ENCODE measurements at regions not wholly inside any gene's neighbourhood (a gene's known extent, or its start where the extent isn't known, plus 50 kb on each side); places are given as distances from the start of the nearest gene placed in this dataset.

DNA sequence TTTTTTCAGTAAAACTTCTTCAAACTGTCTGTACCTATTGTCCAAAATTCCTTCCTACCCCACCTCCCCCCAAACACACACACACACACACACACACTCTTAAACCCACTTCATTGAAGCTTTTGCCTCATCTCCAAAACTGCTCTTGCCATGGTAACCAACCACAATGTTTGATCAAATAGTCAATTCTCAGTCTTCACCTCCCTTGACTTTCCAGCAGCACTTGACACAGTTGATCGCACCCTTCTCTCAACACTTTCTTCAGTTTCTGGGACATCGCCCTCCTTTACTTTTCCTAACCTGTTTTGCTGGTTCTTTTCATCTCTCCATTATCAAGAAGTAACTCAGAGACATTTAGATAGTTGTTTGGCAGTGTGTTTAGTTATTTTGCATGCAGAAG lies 71.5 kb upstream of the COL21A1 start:
- no peak overlapping the region for H3K27ac Mint-ChIP-seq
- H3K36me3 Mint-ChIP-seq, result no peaks in the 10 kb centered on the region
- H3K4me3 Mint-ChIP-seq, result no peak overlapping the region
- H3K9me3 Mint-ChIP-seq, result peaks cover 0 to 2% (median 0%) of the 10 kb centered on the region in 7 donors
- H3K4me1 Mint-ChIP-seq, result no peaks in the 10 kb centered on the region
- DNase-seq, result no peak
- H3K27me3 Mint-ChIP-seq, result peaks cover 0 to 10% (median 8%) of the 10 kb centered on the region in 3 donors
- ATAC-seq (ENCODE audit: low read depth in 2 of 2), result no peak

DNA sequence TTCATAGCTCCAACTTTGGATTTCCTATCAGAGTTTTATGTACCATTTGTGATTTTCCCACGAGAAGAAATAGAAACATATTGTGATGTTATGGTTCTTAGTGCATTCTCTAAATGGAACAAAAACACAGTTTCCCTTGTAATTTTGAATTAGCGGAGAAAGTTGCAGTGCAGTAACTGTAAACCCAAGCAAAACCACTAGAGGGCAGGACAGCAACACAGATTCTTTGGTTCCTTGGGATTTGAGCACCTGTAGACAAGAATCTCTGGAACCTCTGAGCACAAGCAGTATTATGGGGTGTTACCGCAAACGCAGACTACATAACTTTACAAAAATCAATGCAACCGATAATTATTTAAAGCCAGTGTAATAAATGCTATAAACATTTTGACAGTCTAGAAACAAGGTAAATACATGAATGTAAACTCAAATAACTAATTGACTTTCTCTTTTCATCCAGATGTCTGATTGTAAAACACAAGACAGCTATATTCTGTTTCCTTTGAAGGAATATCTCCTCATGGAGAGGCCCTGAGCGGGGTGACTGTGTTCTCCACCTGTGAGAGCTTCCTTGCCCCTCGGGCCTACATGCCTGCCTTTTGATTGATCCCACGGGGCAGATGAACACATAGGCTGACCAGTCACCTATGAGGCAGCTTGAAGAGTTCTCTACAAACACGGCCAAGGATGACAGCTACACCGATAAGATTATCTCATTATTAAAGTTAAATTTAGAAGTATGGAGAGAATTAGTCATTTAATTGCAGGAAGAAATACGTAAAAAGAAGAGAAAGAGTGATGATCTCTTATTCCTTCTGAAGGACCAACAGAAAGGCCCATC lies 67.5 kb upstream of the COL21A1 start:
- H3K4me3 Mint-ChIP-seq, result no peak overlapping the region
- ATAC-seq (ENCODE audit: low read depth in 2 of 2) (no peak), DNase-seq (no peak)
- no peak overlapping the region for H3K27ac Mint-ChIP-seq
- H3K27me3 Mint-ChIP-seq, result peaks cover 0 to under 1% (median 0%) of the 10 kb centered on the region in 3 donors
- no peaks in the 10 kb centered on the region for H3K36me3 Mint-ChIP-seq
- H3K9me3 Mint-ChIP-seq, result peaks cover 0 to 2% (median 0%) of the 10 kb centered on the region in 7 donors
- H3K4me1 Mint-ChIP-seq, result no peaks in the 10 kb centered on the region

DNA sequence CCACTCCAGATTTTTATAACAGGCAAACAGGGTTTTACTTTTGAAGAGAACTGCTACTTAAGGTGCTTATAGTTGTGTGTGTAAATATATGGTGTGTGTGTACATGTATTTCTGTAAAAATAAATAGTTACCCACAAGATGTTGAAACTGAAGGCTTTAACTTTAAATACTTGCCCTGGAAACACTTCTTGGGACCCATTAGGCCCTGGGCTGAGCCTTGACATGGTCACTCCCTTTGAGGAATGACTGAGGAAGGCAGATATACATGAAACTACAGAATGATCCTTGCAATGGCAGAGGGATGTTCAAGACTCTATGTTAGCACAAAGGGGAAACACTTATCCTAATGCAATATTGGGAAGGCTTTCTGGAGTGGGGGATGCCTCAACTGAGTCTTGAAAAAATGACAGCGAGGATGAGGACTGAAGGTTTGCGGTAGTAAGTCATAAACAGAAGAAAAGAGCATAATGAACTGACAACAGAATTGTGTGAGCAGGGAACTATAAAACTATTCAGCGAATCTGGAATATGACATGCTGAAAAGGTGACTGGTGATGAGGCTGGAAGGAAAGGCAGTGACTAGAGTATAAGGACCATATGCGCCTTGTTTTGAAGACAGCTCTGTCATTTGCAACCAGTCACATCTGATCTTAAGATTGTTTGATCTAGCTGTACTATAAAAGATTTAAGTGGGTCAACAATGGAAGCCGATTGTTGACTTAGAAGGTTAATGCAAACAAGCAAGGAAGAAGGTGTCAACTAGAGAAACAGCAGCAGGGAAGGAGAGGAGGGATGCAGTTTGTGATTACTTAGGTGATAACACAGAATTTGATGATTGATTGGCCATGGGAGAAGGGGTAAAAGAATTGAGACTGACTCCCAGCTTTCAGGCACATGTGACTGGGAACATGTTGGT lies 64.4 kb upstream of the COL21A1 start:
- ATAC-seq (ENCODE audit: low read depth in 2 of 2) (no peak), DNase-seq (no peak)
- Mint-ChIP-seq H3K27ac (no peak overlapping the region), H3K27me3 (peaks cover 0 to 6% (median 0%) of the 10 kb centered on the region in 3 donors), H3K9me3 (peaks cover 0 to 9% (median 2%) of the 10 kb centered on the region in 7 donors), H3K4me3 (no peak overlapping the region), H3K36me3 (no peaks in the 10 kb centered on the region), H3K4me1 (no peaks in the 10 kb centered on the region)

- Mint-ChIP-seq H3K4me3 (no peak overlapping the region), H3K36me3 (no peaks in the 10 kb centered on the region), H3K27me3 (peaks cover 0 to 6% (median 0%) of the 10 kb centered on the region in 3 donors), H3K9me3 (peaks cover 0 to 9% (median 2%) of the 10 kb centered on the region in 7 donors), H3K27ac (no peak overlapping the region), H3K4me1 (no peaks in the 10 kb centered on the region)
- ATAC-seq (ENCODE audit: low read depth in 2 of 2) (no peak), DNase-seq (no peak)
Observed at GRCh38 chr6:56311061-56311460, 63.7 kb upstream of the COL21A1 start.

GRCh38 chr6:56310241-56310640 lies 62.9 kb upstream of the COL21A1 start:
- Mint-ChIP-seq H3K4me3 (no peak overlapping the region), H3K36me3 (no peaks in the 10 kb centered on the region), H3K4me1 (no peaks in the 10 kb centered on the region), H3K27ac (no peak overlapping the region), H3K9me3 (peaks cover 0 to 9% (median 2%) of the 10 kb centered on the region in 7 donors), H3K27me3 (peaks cover 0 to 6% (median 0%) of the 10 kb centered on the region in 3 donors)
- DNase-seq (no peak), ATAC-seq (ENCODE audit: low read depth in 2 of 2) (no peak)

GRCh38 chr6:56299916-56300315 lies 52.5 kb upstream of the COL21A1 start:
- ATAC-seq (ENCODE audit: low read depth in 2 of 2) (no peak), DNase-seq (no peak)
- no peak overlapping the region for H3K4me3 Mint-ChIP-seq
- no peaks in the 10 kb centered on the region for H3K4me1 Mint-ChIP-seq
- H3K9me3 Mint-ChIP-seq, result peaks cover 0 to 12% (median 0%) of the 10 kb centered on the region in 7 donors
- H3K27me3 Mint-ChIP-seq, result peaks cover 0 to 3% (median 0%) of the 10 kb centered on the region in 3 donors
- H3K27ac Mint-ChIP-seq, result no peak overlapping the region
- no peaks in the 10 kb centered on the region for H3K36me3 Mint-ChIP-seq

DNA sequence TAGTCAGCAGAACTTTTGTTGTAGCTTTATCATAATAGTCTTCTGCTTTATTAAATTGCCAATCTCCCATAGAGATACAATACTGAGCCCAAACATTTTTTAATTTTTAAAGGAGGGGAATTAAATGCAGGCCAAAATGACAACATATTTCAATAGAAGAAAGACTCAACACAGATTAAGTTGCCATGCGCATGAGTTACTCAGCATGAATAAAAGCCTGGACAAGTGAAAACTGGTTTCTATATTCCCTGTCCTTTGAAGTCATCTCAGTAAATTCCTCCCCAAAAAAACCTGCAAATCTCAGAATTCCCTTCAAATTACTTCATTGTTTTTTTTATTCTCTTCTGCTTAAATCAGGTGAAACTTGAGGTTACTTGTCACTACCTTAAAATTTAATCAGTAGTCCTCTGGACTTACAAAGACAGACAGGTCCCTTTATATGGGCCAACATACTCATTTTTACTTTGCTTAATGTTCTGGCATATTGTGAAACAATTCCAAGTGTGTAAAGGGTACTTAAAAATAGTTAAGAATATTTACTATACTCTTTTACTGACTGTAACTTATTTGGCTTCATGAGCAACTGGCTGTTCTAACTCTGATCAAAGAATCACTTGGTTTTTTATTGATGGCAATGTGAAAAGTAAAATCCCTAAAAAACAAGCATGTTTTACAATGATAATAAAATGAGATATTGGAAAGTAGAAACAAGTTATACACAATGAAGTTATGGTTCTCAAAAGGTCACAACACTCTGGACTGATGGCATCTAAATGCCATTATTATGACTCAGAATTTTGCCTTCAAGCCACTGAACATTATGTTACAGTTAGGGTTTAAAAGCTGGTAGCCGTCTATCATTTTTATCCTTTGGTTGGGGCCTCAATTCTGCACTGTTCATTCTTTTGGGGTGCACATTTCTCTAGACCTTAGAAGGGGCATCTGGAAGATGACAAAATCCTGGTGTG lies 49.9 kb upstream of the COL21A1 start:
- ATAC-seq (ENCODE audit: low read depth in 2 of 2) (no peak), DNase-seq (no peak)
- Mint-ChIP-seq H3K36me3 (no peaks in the 10 kb centered on the region), H3K9me3 (peaks cover 0 to 8% (median 0%) of the 10 kb centered on the region in 7 donors), H3K27me3 (peaks cover 0 to 3% (median 0%) of the 10 kb centered on the region in 3 donors), H3K4me1 (no peaks in the 10 kb centered on the region), H3K27ac (no peak overlapping the region), H3K4me3 (no peak overlapping the region)
